ENCODE measurements at regions not wholly inside any gene's neighbourhood (a gene's known extent, or its start where the extent isn't known, plus 50 kb on each side); places are given as distances from the start of the nearest gene placed in this dataset.

GRCh38 chr22:46031066-46031465 is 54.1 kb upstream of the WNT7B start:
- H3K4me1 ChIP-seq (ENCODE audit: control insufficient read depth, extremely low read depth, insufficient read depth, low read length), result peaks cover 25% of the 10 kb centered on the region
- FAIRE-seq, result no peak
- no peak for DNase-seq (ENCODE audit: low read depth, low spot score)

GRCh38 chr22:46031557-46031956 is 54.6 kb upstream of the WNT7B start:
- Histone ChIP-seq H3K79me2 (ENCODE audit: control insufficient read depth, insufficient read depth, low read length) (peaks cover 6% of the 10 kb centered on the region), H2AFZ (ENCODE audit: control insufficient read depth, low read length) (no peak overlapping the region), H4K20me1 (ENCODE audit: control insufficient read depth, extremely low read depth, insufficient read depth, low read length) (no peaks in the 10 kb centered on the region), H3K4me1 (ENCODE audit: control insufficient read depth, extremely low read depth, insufficient read depth, low read length) (peaks cover 27% of the 10 kb centered on the region), H3K9me1 (ENCODE audit: control insufficient read depth, extremely low read depth, insufficient read depth, low read length) (no peaks in the 10 kb centered on the region), H3K9ac (ENCODE audit: control insufficient read depth, extremely low read depth, insufficient read depth, low read length) (no peak overlapping the region), H3K27me3 (ENCODE audit: control insufficient read depth, extremely low read depth, insufficient read depth, low read length) (peaks cover 8% of the 10 kb centered on the region), H3K4me2 (ENCODE audit: control insufficient read depth, extremely low read depth, insufficient read depth, low read depth, low read length) (no peak overlapping the region), H3K4me3 (ENCODE audit: control insufficient read depth in 2 of 3, extremely low read depth in 1 of 3, insufficient read depth in 2 of 3, low read depth in 1 of 3, low read length in 3 of 3) (no peak overlapping the region), H3K27ac (ENCODE audit: control insufficient read depth, insufficient read depth, low read length) (no peak overlapping the region), H3K9me3 (ENCODE audit: control insufficient read depth, low read depth, low read length) (no peaks in the 10 kb centered on the region), H3K36me3 (ENCODE audit: control insufficient read depth in 2 of 2, extremely low read depth in 1 of 2, insufficient read depth in 2 of 2, low read length in 2 of 2) (no peaks in the 10 kb centered on the region)
- DNase-seq (ENCODE audit: low read depth, low spot score), result no peak
- dilution Hi-C loops (cut with MboI; ENCODE audit: extremely low pct_ligation_motif_present, low sequenced_read_pairs), result no loop called here
- FAIRE-seq, result no peak
- TF ChIP-seq EZH2 (IDR thresholded peaks at IDR 0.05; ENCODE audit: low read length) (no peak), CTCF (optimal IDR thresholded peaks at IDR 0.05 in 1 of 3, IDR thresholded peaks at IDR 0.05 in 1 of 3, conservative IDR thresholded peaks at IDR 0.05 in 1 of 3; ENCODE audit: extremely low read depth in 1 of 3, insufficient read depth in 2 of 3, low read length in 3 of 3) (no peak)

More at GRCh38 chr22:46031066-46031465, 54.1 kb upstream of the WNT7B start:
- no peak for TF ChIP-seq CTCF (optimal IDR thresholded peaks at IDR 0.05 in 1 of 3, IDR thresholded peaks at IDR 0.05 in 1 of 3, conservative IDR thresholded peaks at IDR 0.05 in 1 of 3; ENCODE audit: extremely low read depth in 1 of 3, insufficient read depth in 2 of 3, low read length in 3 of 3)
- no peak for TF ChIP-seq EZH2 (IDR thresholded peaks at IDR 0.05; ENCODE audit: low read length)
- Histone ChIP-seq H3K36me3 (ENCODE audit: control insufficient read depth in 2 of 2, extremely low read depth in 1 of 2, insufficient read depth in 2 of 2, low read length in 2 of 2) (no peaks in the 10 kb centered on the region), H2AFZ (ENCODE audit: control insufficient read depth, low read length) (no peak overlapping the region), H3K9me1 (ENCODE audit: control insufficient read depth, extremely low read depth, insufficient read depth, low read length) (no peaks in the 10 kb centered on the region), H3K9ac (ENCODE audit: control insufficient read depth, extremely low read depth, insufficient read depth, low read length) (no peak overlapping the region), H3K27me3 (ENCODE audit: control insufficient read depth, extremely low read depth, insufficient read depth, low read length) (peaks cover 13% of the 10 kb centered on the region), H4K20me1 (ENCODE audit: control insufficient read depth, extremely low read depth, insufficient read depth, low read length) (no peaks in the 10 kb centered on the region), H3K4me2 (ENCODE audit: control insufficient read depth, extremely low read depth, insufficient read depth, low read depth, low read length) (no peak overlapping the region), H3K27ac (ENCODE audit: control insufficient read depth, insufficient read depth, low read length) (no peak overlapping the region), H3K4me3 (ENCODE audit: control insufficient read depth in 2 of 3, extremely low read depth in 1 of 3, insufficient read depth in 2 of 3, low read depth in 1 of 3, low read length in 3 of 3) (no peak overlapping the region), H3K79me2 (ENCODE audit: control insufficient read depth, insufficient read depth, low read length) (peaks cover under 1% of the 10 kb centered on the region), H3K9me3 (ENCODE audit: control insufficient read depth, low read depth, low read length) (no peaks in the 10 kb centered on the region)
- dilution Hi-C loops (cut with MboI; ENCODE audit: extremely low pct_ligation_motif_present, low sequenced_read_pairs), result no loop called here
